Spleen (tissue), 11 donors: ENCODE measurements at regions not wholly inside any gene's neighbourhood (a gene's known extent, or its start where the extent isn't known, plus 50 kb on each side); places are given as distances from the start of the nearest gene placed in this dataset.

Source experiments
- DNase-seq: peaks from one replicate; pipeline ENCODE4 v3.0.0-alpha.2; 2020
- H3K27ac ChIP-seq, 8 donors: fragments of 200-600 bp; sonication (generic) in 7 of 8; 1 replicate in 4 of 8; 2 replicates in 4 of 8; pipeline versions ENCODE4 v1.5.0 to v1.8.0; 2016 to 2021; ENCODE audit warnings: inconsistent platforms in 4 of 8, mild to moderate bottlenecking in 4 of 8, moderate library complexity in 1 of 8
- H3K27me3 ChIP-seq, 7 donors: fragments of 200-600 bp; sonication (generic) in 6 of 7; replicated peaks in 1 of 7; 1 replicate in 4 of 7; 2 replicates in 3 of 7; pipeline versions ENCODE4 v1.5.0 to v1.8.0; 2016 to 2021; ENCODE audit warnings: inconsistent platforms in 3 of 7, mild to moderate bottlenecking in 1 of 7
- H3K36me3 ChIP-seq, 6 donors: fragments of 200-600 bp; sonication (generic) in 5 of 6; 1 replicate in 4 of 6; 2 replicates in 2 of 6; pipeline versions ENCODE4 v1.5.0 to v1.8.0; 2016 to 2021; ENCODE audit warnings: inconsistent platforms in 2 of 6
- H3K4me1 ChIP-seq, 6 donors: fragments of 200-600 bp; sonication (generic) in 5 of 6; 1 replicate in 3 of 6; 2 replicates in 3 of 6; pipeline versions ENCODE4 v1.5.0 to v1.8.0; 2016 to 2021; ENCODE audit warnings: inconsistent platforms in 3 of 6
- H3K4me3 ChIP-seq, 8 donors: fragments of 200-600 bp; sonication (generic) in 7 of 8; 1 replicate in 4 of 8; 2 replicates in 4 of 8; pipeline versions ENCODE4 v1.5.0 to v1.8.0; 2016 to 2021; ENCODE audit warnings: inconsistent platforms in 4 of 8, mild to moderate bottlenecking in 4 of 8, moderate library complexity in 2 of 8
- H3K9me3 ChIP-seq, 8 donors: fragments of 200-600 bp; sonication (generic) in 7 of 8; 1 replicate in 4 of 8; 2 replicates in 4 of 8; pipeline versions ENCODE4 v1.5.0 to v1.8.0; 2016 to 2021; ENCODE audit warnings: inconsistent platforms in 4 of 8
- POLR2A ChIP-seq, 3 donors: fragments of 450-650 bp; IDR thresholded peaks; one replicate each; pipeline ENCODE4 v1.5.1; 2017; ENCODE audit warnings: antibody characterized with exemption in 3 of 3, mild to moderate bottlenecking in 1 of 3
- POLR2AphosphoS5 ChIP-seq, 3 donors: sonication (generic); formaldehyde crosslinking; IDR thresholded peaks; one replicate each; pipeline ENCODE4 v1.5.1; 2017; ENCODE audit warnings: antibody characterized with exemption in 3 of 3
- WGBS, 5 donors: extraction: QIAGEN DNeasy Blood & Tissue Kit in 3 of 5; methylation state at CpG; one replicate each; pipeline versions ENCODE4 v1.1.5 to v1.1.7; 2013 to 2018; 5-methylcytosine and 5-hydroxymethylcytosine counted together
- intact Hi-C: fragments of 100-400 bp; cut with DNase I; formaldehyde crosslinking; loops from one replicate; pipeline ENCODE4 v1.15.0; 2023; ENCODE audit warnings: low total_unique reads
- TF ChIP-seq, protein P1 (sequence below), 11 experiments: fragments of 200-600 bp in 7 of 11; fragments of 450-650 bp in 4 of 11; sonication (generic) in 4 of 11; IDR thresholded peaks in 8 of 11; conservative IDR thresholded peaks in 3 of 11; 1 replicate in 7 of 11; 2 replicates in 4 of 11; pipeline versions ENCODE4 v1.4.0 to v1.8.0; 2016 to 2021; ENCODE audit warnings: antibody characterized with exemption in 11 of 11, inconsistent platforms in 4 of 11, mild to moderate bottlenecking in 1 of 11
- donor health status: healthy with polysubstance abuse.
- donor health status: DM: no; HTN: no; CAD: no; lungs with moderate emphysema.
- donor health status: DM: no; HTN: no; CAD: no.
- donor health status: Bipolar disorder and iron deficiency.
- donor health status: healthy.
- donor health status: DM: no; HTN: no; CAD: no.
- donor health status: DM: yes; HTN: yes; CAD: no.

DNA sequence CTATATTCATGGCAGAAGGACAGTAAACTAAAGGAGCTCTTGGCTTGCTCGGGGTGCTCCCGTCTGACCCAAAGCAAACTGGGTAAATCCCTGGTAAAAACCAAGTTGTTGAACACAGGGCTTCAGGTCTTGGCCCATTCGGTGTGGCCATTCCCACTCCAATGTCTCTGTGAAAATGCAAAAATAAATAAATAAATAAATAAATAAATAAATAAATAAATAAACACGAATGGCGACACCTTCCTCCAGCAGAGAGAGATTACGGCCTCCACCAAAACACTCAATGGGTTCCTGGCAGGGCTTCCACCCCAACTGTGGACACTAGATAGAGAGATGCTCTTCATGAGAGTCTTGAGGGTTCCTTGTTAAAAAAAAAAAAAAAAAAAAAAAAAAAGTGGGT, 325.3 kb downstream of the SOX9 start:
- Histone ChIP-seq H3K4me1 (no peaks in the 10 kb centered on the region), H3K36me3 (no peaks in the 10 kb centered on the region), H3K4me3 (no peak overlapping the region), H3K9me3 (no peaks in the 10 kb centered on the region), H3K27ac (no peak overlapping the region), H3K27me3 (peaks cover 0 to 8% (median 0%) of the 10 kb centered on the region in 7 donors)
- intact Hi-C loops, result no loop called here
- no peak for TF ChIP-seq POLR2A (IDR thresholded peaks at IDR 0.05)
- TF ChIP-seq POLR2AphosphoS5 (IDR thresholded peaks at IDR 0.05), result no peak
- TF ChIP-seq, protein P1, sequence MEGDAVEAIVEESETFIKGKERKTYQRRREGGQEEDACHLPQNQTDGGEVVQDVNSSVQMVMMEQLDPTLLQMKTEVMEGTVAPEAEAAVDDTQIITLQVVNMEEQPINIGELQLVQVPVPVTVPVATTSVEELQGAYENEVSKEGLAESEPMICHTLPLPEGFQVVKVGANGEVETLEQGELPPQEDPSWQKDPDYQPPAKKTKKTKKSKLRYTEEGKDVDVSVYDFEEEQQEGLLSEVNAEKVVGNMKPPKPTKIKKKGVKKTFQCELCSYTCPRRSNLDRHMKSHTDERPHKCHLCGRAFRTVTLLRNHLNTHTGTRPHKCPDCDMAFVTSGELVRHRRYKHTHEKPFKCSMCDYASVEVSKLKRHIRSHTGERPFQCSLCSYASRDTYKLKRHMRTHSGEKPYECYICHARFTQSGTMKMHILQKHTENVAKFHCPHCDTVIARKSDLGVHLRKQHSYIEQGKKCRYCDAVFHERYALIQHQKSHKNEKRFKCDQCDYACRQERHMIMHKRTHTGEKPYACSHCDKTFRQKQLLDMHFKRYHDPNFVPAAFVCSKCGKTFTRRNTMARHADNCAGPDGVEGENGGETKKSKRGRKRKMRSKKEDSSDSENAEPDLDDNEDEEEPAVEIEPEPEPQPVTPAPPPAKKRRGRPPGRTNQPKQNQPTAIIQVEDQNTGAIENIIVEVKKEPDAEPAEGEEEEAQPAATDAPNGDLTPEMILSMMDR (IDR thresholded peaks at IDR 0.05 in 8 of 11, conservative IDR thresholded peaks at IDR 0.05 in 3 of 11), result no peak
- WGBS, 5 donors, result 87 to 94% (median 89%) methylated on average over 6 of the region's 6 CpGs
- DNase-seq, result peak; percentile 2

DNA sequence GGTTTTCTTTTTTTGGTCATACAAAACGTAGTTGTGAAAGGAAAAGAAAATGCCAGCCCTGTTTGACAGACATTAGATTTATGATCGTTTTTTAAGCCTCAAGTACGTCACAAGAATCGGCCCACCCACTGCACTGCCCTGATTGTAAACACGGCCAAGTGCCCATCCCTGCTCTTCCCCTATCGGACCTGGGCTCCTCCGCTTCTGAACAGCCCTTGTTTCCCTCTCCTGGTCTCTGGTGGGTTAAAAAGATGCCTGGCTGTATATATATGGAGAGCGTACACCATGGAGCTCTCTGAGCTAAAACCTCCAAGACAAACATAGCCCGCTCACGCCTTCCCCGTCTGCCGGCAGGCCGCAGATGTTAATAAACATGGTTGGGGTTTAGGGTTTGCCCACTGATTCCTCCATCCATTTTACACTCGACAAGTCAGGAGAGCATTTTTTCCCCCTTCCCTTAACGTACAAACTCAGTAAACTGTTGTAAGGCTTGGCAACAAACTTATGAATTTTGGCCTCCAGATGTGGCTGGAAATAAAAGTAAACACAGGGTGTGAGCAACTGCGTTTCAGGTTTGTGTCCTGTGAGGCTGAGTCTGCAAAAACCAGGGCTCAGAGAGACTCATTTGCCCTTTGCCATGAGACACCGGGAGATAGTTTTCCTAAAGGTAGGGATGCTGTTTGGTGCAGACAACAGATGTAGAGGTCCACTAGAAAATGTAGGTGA, 325.9 kb downstream of the SOX9 start:
- peaks cover 0 to 8% (median 0%) of the 10 kb centered on the region in 7 donors for H3K27me3 ChIP-seq
- no peaks in the 10 kb centered on the region for H3K9me3 ChIP-seq
- H3K4me1 ChIP-seq, result no peaks in the 10 kb centered on the region
- intact Hi-C loops, result no loop called here
- WGBS, 5 donors, result 78 to 85% (median 80%) methylated on average over 17 of the region's 17 CpGs
- TF ChIP-seq POLR2A (IDR thresholded peaks at IDR 0.05), result no peak
- TF ChIP-seq, protein P1 (IDR thresholded peaks at IDR 0.05 in 8 of 11, conservative IDR thresholded peaks at IDR 0.05 in 3 of 11), result no peak
- TF ChIP-seq POLR2AphosphoS5 (IDR thresholded peaks at IDR 0.05), result no peak
- peak; percentile 32 for DNase-seq
- no peak overlapping the region for H3K27ac ChIP-seq
- H3K36me3 ChIP-seq, result no peaks in the 10 kb centered on the region
- no peak overlapping the region for H3K4me3 ChIP-seq

DNA sequence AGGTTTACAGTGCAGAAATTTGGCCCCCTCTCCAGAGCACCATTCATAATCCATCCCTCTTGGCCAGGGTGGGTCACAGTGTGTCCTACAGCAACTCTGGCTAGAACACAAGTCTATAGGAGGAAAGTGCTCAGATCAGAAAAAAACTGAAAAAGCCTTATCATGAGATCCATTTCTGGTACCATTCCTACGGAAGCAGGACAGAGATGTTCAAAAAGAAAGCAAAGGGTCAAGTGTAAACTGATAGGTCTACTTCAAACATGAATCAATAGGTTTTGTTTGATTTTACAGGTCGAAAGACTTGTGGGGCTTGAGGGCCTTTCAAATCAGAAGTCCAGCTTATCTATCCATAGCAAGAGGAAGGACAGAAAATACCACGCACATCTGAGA, 326.4 kb downstream of the SOX9 start:
- no peaks in the 10 kb centered on the region for H3K36me3 ChIP-seq
- no peak overlapping the region for H3K4me3 ChIP-seq
- 75 to 89% (median 80%) methylated on average over 3 of the region's 3 CpGs for WGBS, 5 donors
- H3K27ac ChIP-seq, result no peak overlapping the region
- H3K27me3 ChIP-seq, result peaks cover 0 to 8% (median 0%) of the 10 kb centered on the region in 7 donors
- H3K4me1 ChIP-seq, result no peaks in the 10 kb centered on the region
- no peaks in the 10 kb centered on the region for H3K9me3 ChIP-seq
- no peak for DNase-seq
- intact Hi-C loops, result no loop called here
- TF ChIP-seq POLR2AphosphoS5 (IDR thresholded peaks at IDR 0.05), result no peak

DNA sequence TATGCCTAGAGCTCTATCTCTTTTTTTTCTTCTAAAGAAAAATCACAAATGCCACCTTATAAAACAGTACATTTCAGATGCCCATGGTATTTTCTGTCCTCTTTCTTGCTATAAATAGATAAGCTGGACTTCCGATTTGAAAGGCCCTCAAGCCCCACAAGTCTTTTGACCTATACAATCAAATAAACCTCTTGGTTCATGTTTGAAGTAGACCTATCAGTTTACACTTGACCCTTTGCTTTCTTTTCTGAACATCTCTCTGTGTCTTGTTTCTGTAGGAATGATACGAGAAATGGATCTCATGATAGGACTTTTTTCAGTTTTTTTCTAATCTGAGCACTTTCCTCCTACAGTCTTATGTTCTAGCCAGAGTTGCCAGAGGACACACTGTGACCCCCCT, 327.2 kb downstream of the SOX9 start:
- H3K4me1 ChIP-seq, result no peaks in the 10 kb centered on the region
- H3K9me3 ChIP-seq, result no peaks in the 10 kb centered on the region
- 70 to 80% (median 75%) methylated on average over 2 of the region's 2 CpGs for WGBS, 5 donors
- no peak for DNase-seq
- no peak overlapping the region for H3K4me3 ChIP-seq
- no peak for TF ChIP-seq POLR2A (IDR thresholded peaks at IDR 0.05)
- TF ChIP-seq, protein P1 (IDR thresholded peaks at IDR 0.05 in 8 of 11, conservative IDR thresholded peaks at IDR 0.05 in 3 of 11), result no peak
- TF ChIP-seq POLR2AphosphoS5 (IDR thresholded peaks at IDR 0.05), result no peak
- H3K27me3 ChIP-seq, result peaks cover 0 to 8% (median 0%) of the 10 kb centered on the region in 7 donors
- H3K27ac ChIP-seq, result no peak overlapping the region
- intact Hi-C loops, result no loop called here
- H3K36me3 ChIP-seq, result no peaks in the 10 kb centered on the region
